GM19025 (cell line): ENCODE measurements at regions not wholly inside any gene's neighbourhood (a gene's known extent, or its start where the extent isn't known, plus 50 kb on each side); places are given as distances from the start of the nearest gene placed in this dataset.
"Not testable (repeated sequence)": the region's sequence is repeated elsewhere in the genome, so short reads cannot be mapped to it uniquely, and the experiment has no call there.

ENCODE experiments used
- ATAC-seq: cut with Tn5 transposase; IDR thresholded peaks from one replicate; pipeline ENCODE4 v1.9.1; 2021; ENCODE audit warnings: mild to moderate bottlenecking, low read depth, moderate library complexity; ENCODE audit not compliant: unreplicated experiment

- ATAC-seq, result no peak
Observed at GRCh38 chr1:105072446-105072845, 1322.7 kb downstream of the AMY1C start.

DNA sequence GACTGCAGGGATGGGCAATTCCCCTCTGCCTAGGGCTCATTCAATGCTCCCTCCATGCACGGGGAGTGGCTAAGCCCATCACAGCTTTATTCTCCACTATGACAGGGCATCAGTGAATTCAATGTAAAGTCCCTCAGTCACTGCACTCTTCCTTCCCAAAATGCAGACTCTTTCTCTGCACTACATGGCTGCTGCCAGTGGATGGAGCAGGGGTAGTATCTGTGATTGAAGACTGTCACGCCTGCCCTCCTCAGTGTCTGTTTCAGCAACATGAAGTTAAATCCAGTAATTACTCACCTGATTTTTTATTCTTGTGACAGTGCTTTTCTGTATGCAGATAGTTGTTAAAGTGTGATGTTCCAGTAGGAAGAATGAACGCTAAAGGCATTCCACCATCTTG is 1323.2 kb downstream of the AMY1C start:
- ATAC-seq, result no peak

- no peak for ATAC-seq
Observed at GRCh38 chr1:105073660-105074059, 1324.0 kb downstream of the AMY1C start.

DNA sequence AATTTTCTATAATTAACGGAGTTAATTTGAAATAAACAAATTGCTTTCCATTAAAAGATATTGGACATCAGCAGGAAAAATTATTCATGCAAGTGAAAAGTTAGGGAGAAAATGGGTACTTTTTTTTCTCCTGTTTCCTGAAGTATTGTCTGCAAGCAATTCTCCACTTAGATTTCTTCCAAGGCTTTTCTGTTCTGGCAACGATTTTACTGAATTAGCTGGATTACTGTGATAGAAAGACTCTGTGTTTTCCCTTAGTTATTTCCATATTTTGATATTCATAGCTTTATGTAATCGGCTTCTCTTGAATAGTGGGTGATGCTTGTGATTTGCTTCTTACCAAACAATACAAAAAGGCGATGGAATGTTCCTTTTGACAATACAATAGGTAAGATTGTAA is 1333.9 kb downstream of the AMY1C start:
- ATAC-seq, result no peak

DNA sequence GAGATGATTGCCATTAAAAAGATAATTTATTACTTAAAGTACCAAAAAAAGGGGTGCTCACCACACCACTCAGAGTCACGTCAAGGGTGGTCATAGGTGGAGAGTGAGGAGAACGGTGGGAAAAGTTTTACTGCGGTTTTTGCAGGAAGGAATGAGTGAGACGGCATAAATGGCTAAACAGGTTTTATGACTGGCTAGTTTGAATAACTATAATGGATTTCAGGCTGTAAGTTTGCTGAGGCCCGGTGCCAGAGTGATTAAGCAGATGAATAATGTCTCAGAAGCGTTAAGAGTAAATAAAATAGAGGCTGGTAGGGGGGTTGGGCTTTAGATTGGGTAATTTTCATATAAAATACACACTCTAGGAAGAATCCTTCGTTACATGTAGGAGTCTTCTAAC is 1337.8 kb downstream of the AMY1C start:
- no peak for ATAC-seq

DNA sequence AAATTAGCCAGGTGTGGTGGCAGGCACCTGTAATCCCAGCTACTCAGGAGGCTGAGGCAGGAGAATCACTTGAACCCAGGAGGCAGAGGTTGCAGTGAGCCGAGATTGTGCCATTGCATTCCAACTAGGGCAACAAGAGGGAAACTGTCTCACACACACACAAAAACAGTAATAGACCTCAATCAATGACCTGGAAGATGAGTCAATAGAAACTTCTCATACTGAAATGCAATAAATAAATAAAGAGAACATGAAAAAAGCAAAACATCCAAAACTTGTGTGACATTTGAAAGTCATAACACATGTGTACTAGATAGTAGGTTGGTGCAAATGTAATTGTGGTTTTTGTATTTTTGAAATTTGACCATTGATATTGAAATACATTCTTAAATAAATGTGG is 1338.5 kb downstream of the AMY1C start:
- no peak for ATAC-seq

GRCh38 chr1:105093893-105094292 is 1344.2 kb downstream of the AMY1C start:
- not testable (repeated sequence) for ATAC-seq

- no peak for ATAC-seq
Observed at GRCh38 chr1:105100102-105100501, 1350.4 kb downstream of the AMY1C start.

GRCh38 chr1:105101261-105101660 is 1351.6 kb downstream of the AMY1C start:
- no peak for ATAC-seq

DNA sequence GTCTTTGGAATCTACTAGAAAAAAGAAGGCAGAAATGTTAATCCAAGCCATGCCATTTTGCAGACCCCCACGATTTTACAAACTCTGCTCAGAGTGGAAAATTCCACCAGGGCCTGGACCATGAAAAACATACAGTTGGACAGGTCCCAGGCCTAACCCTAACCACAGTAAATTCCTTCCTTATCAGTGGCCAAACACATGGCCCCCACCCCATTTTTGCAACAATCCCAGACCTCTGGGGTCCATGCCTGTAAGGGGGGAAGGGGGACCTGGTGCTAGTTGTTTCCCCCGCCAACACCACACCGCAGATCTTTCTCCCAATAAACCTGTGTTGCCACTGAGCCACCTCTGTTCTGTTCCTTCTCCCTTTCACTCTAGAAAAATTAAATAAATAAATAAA is 1352.7 kb downstream of the AMY1C start:
- no peak for ATAC-seq

DNA sequence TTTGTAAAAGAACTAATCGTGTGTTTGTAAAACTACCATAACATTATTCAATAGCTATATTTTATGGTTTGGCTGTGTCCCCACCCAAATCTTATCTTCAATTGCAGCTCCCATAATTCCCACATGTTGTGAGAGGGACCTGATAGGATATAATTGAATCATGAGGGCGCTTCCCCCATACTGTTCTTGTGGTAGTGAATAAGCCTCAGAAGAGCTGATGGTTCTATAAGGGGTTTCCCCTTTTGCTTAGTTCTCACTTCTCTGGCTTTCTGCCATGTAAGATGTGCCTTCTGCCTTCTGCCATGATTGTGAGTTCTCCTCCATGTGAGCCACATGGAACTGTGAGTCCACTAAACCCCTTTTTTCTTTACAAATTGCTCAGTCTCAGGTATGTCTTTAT is 1372.3 kb downstream of the AMY1C start:
- ATAC-seq, result no peak

- ATAC-seq, result no peak
Observed at GRCh38 chr1:105137543-105138457, 1388.1 kb downstream of the AMY1C start.

DNA sequence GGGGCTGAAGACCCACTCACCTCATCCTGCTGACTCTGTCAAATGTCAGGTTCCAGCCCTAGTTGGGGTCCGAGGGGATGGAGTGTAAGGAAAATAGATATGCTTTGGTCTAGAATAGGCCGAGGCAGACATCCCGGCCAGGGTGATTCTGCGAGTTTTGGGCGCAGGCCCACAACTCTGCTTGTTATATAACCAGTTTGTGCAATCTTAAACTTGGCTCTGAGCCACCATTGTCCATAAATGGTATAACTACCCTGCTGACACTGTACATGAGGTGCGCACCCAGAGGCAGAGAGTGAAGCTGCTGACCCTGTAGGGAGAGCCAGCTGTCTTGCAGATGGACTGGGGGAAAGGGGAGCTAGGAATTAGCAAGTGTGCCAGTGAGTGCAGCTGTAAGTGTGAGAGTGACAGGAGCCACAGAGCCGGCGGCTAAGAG is 1388.8 kb downstream of the AMY1C start:
- no peak for ATAC-seq

GRCh38 chr1:105172788-105173187 is 1423.1 kb downstream of the AMY1C start:
- ATAC-seq, result no peak

DNA sequence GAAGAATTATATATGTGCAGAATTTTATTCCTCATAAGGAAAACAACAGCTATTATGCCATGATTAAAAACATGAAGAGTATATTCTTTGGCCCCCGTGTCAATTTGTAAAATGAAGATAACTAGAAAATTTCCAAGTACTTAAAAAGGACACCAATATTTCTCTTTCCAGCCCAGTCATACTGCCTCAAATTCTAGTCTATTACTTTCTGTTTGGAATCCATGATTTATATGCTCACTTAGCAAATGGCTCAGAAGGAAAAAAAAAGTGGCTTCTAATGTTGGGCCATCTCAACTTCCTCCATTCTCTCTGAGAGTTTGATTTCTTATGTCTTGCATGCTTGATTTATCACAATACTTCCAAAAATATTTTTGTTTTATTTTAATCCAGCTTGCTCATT is 1431.1 kb downstream of the AMY1C start:
- ATAC-seq, result no peak

DNA sequence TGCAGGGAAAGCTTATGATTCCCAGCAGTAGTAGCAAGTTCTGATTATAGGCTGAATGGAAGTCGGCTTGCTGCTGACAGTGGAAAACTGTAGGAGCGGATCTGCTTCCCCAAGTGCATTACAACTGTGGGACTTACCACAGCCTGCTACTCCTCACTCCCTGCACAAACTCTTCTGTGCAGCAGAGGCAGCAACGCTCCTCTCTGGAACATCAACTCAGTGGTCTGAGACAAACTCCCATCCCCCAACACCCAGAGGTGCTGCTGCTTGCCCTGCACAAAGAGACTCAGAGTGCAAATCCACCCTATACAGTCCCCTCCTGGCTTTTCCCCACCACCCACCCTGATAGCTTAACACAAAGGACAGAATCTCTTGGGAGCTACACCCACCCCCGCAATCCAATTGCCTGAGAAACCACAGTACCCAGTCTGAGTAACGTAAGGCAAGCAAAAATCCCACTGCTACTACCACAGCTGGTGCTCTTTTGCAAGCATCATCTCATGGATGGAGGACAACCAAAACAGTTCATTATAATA is 1455.2 kb downstream of the AMY1C start:
- ATAC-seq, result no peak

GRCh38 chr1:105208581-105208980 is 1458.9 kb downstream of the AMY1C start:
- no peak for ATAC-seq

GRCh38 chr1:105210747-105211146 is 1461.0 kb downstream of the AMY1C start:
- no peak for ATAC-seq

GRCh38 chr1:105231378-105231777 is 1481.7 kb downstream of the AMY1C start:
- ATAC-seq, result no peak

DNA sequence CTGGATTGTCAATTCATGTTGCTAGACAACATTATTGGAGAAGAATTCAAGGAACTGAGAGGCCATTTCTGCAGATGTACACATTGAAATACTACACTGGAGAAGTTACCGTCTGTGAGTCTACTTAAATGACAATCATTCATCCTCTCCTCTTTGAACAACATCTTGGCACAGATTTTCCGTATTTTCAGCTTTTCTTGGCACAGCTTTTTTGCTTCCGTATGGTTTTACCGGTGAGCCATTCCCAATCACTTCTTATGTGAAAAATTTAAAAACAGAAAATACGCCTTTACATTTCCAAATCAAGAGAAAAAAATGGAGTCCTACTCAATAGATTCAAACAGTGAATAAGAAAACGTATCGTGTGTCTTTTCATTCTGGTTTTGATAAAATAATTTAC is 1493.7 kb downstream of the AMY1C start:
- no peak for ATAC-seq

GRCh38 chr1:105243969-105244368 is 1494.3 kb downstream of the AMY1C start:
- ATAC-seq, result no peak

GRCh38 chr1:105254906-105255305 is 1505.2 kb downstream of the AMY1C start:
- no peak for ATAC-seq
